ENCODE measurements at regions not wholly inside any gene's neighbourhood (a gene's known extent, or its start where the extent isn't known, plus 50 kb on each side); places are given as distances from the start of the nearest gene placed in this dataset.

DNA sequence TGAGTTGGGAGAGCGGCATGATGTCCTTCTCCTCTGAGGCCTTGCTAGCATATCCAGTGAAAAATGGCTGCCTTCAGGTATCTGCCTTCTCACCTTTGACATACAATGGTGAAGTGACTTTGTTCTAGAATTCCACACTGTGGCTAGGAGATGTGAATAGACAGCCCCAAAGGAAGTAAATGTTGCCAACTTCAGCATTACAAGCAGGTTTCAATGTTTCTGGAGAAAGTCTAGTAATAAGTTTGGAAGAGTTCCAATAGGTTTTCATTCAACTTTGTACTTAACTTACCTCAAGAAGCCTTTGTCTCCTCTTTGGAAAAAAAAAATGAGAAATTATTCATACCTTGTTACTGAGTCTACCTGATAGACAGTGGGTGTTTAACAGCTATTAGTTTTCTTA is 421.3 kb upstream of the MMADHC start:
- H4K20me1 ChIP-seq (replicated peaks; ENCODE audit: control insufficient read depth, insufficient read depth, low read length) = no peaks in the 10 kb centered on the region
- ATAC-seq (no peak), FAIRE-seq (no peak), DNase-seq (ENCODE audit: extremely low read depth in 1 of 4, low spot score in 3 of 4) (no peak)
- BruUV-seq (replicated peaks) = no TSS peak
- H3K36me3 ChIP-seq (ENCODE audit: control insufficient read depth, insufficient read depth, low read length) = no peaks in the 10 kb centered on the region
- ChIA-PET CTCF (ENCODE audit: low intra/inter-chr PET ratio) (no interaction called here), POLR2A (no interaction called here)
- no peak overlapping the region for H3K27ac ChIP-seq (ENCODE audit: extremely low read depth, low read depth, low read length)
- H3K9me1 ChIP-seq (ENCODE audit: control insufficient read depth, insufficient read depth, low read length) = no peaks in the 10 kb centered on the region
- intact Hi-C loops (cut with micrococcal nuclease) (no loop called here), in situ Hi-C loops (cut with MboI) (no loop called here)
- WGBS (ENCODE audit: insufficient coverage, low coverage, missing lambda C conversion rate) = 0% methylated on average over 1 of the region's 1 CpG
- no peak overlapping the region for H3K9ac ChIP-seq (ENCODE audit: insufficient read depth in 1 of 2, low read depth in 2 of 2, low read length in 2 of 2)
- peaks cover 3% of the 10 kb centered on the region; the same call in 1 of the 2 replicates for H3K9me3 ChIP-seq (replicated peaks; ENCODE audit: control insufficient read depth, insufficient read depth, low read depth, low read length)
- H3K4me2 ChIP-seq (ENCODE audit: insufficient read depth, low read length) = no peak overlapping the region
- TF ChIP-seq MCM7 (IDR thresholded peaks at IDR 0.05) (no peak), MCM2 (IDR thresholded peaks at IDR 0.05; ENCODE audit: low read depth) (no peak)
- TF ChIP-seq, protein P1, sequence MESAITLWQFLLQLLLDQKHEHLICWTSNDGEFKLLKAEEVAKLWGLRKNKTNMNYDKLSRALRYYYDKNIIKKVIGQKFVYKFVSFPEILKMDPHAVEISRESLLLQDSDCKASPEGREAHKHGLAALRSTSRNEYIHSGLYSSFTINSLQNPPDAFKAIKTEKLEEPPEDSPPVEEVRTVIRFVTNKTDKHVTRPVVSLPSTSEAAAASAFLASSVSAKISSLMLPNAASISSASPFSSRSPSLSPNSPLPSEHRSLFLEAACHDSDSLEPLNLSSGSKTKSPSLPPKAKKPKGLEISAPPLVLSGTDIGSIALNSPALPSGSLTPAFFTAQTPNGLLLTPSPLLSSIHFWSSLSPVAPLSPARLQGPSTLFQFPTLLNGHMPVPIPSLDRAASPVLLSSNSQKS (CRISPR knock-in tag; IDR thresholded peaks at IDR 0.05) = no peak
- TF ChIP-seq, protein P2, sequence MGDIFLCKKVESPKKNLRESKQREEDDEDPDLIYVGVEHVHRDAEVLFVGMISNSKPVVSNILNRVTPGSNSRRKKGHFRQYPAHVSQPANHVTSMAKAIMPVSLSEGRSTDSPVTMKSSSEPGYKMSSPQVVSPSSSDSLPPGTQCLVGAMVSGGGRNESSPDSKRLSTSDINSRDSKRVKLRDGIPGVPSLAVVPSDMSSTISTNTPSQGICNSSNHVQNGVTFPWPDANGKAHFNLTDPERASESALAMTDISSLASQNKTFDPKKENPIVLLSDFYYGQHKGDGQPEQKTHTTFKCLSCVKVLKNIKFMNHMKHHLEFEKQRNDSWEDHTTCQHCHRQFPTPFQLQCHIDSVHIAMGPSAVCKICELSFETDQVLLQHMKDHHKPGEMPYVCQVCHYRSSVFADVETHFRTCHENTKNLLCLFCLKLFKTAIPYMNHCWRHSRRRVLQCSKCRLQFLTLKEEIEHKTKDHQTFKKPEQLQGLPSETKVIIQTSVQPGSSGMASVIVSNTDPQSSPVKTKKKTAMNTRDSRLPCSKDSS (IDR thresholded peaks at IDR 0.05; ENCODE audit: low read depth, partially characterized antibody) = no peak
- no peaks in the 10 kb centered on the region for H3K27me3 ChIP-seq (ENCODE audit: control insufficient read depth in 2 of 2, insufficient read depth in 2 of 2, low read length in 2 of 2)
- no peak overlapping the region for H3K4me3 ChIP-seq
- no peaks in the 10 kb centered on the region for H3K79me2 ChIP-seq (ENCODE audit: control insufficient read depth, insufficient read depth, low read length)
- H3K4me1 ChIP-seq (replicated peaks in 1 of 2; ENCODE audit: control insufficient read depth in 2 of 2, insufficient read depth in 2 of 2, low read length in 2 of 2) = no peaks in the 10 kb centered on the region
- no peak overlapping the region for H2AFZ ChIP-seq (ENCODE audit: low read depth, low read length)

All from K562 (cell line).